Loucy (cell line): ENCODE measurements at regions not wholly inside any gene's neighbourhood (a gene's known extent, or its start where the extent isn't known, plus 50 kb on each side); places are given as distances from the start of the nearest gene placed in this dataset.

Source experiments
- H2AFZ ChIP-seq: fragments of 200-600 bp; sonication (generic); 2 replicates; pipeline ENCODE4 v1.6.0; 2016; ENCODE audit warnings: antibody characterized with exemption, mild to moderate bottlenecking, low read length, moderate library complexity
- H3F3A ChIP-seq: fragments of 200-600 bp; 2 replicates; pipeline ENCODE4 v1.6.0; 2016; ENCODE audit warnings: antibody characterized with exemption, low read depth, mild to moderate bottlenecking
- H3K27me3 ChIP-seq: fragments of 200-600 bp; sonication (generic); 2 replicates; pipeline ENCODE4 v1.6.1; 2014; ENCODE audit warnings: low read length, mild to moderate bottlenecking; ENCODE audit not compliant: insufficient read depth, poor library complexity, severe bottlenecking
- H3K36me3 ChIP-seq: fragments of 200-600 bp; sonication (generic); 2 replicates; pipeline ENCODE4 v1.6.1; 2016; ENCODE audit warnings: low read length; ENCODE audit not compliant: insufficient read depth
- H3K4me1 ChIP-seq: fragments of 200-600 bp; sonication (generic); 2 replicates; pipeline ENCODE4 v1.5.1; 2014; ENCODE audit warnings: low read length, mild to moderate bottlenecking; ENCODE audit not compliant: insufficient read depth, poor library complexity, severe bottlenecking
- H3K4me2 ChIP-seq: fragments of 200-600 bp; sonication (generic); 2 replicates; pipeline ENCODE4 v1.6.0; 2014; ENCODE audit warnings: antibody characterized with exemption, low read length, low read depth, mild to moderate bottlenecking; ENCODE audit not compliant: poor library complexity, severe bottlenecking
- H3K4me3 ChIP-seq: fragments of 200-600 bp; sonication (generic); 2 replicates; pipeline ENCODE4 v1.5.1; 2014; ENCODE audit warnings: low read length, mild to moderate bottlenecking, mixed read lengths; ENCODE audit not compliant: poor library complexity, severe bottlenecking
- H3K79me2 ChIP-seq: fragments of 200-600 bp; sonication (generic); 2 replicates; pipeline ENCODE4 v1.6.1; 2014; ENCODE audit warnings: low read length; ENCODE audit not compliant: insufficient read depth
- H3K9ac ChIP-seq: fragments of 200-600 bp; sonication (generic); 2 replicates; pipeline ENCODE4 v1.6.0; 2014; ENCODE audit warnings: mild to moderate bottlenecking, low read depth, low read length, moderate library complexity; ENCODE audit not compliant: poor library complexity, severe bottlenecking
- H3K9me2 ChIP-seq: fragments of 200-600 bp; sonication (generic); replicated peaks from 2 replicates; pipeline ENCODE4 v1.6.1; 2016; ENCODE audit warnings: low read depth, low read length, mixed read lengths
- H3K9me3 ChIP-seq: fragments of 200-600 bp; sonication (generic); 2 replicates; pipeline ENCODE4 v1.6.1; 2014; ENCODE audit warnings: mild to moderate bottlenecking, antibody characterized with exemption, low read length, low read depth; ENCODE audit not compliant: insufficient read depth
- H4K20me1 ChIP-seq: fragments of 200-600 bp; sonication (generic); 2 replicates; pipeline ENCODE4 v1.6.0; 2014; ENCODE audit warnings: antibody characterized with exemption, low read length, mild to moderate bottlenecking; ENCODE audit not compliant: insufficient read depth, poor library complexity, severe bottlenecking
- CTCF ChIP-seq: fragments of 200-600 bp; sonication (generic); conservative IDR thresholded peaks from 2 replicates; pipeline ENCODE4 v1.5.1; 2014; ENCODE audit warnings: mild to moderate bottlenecking, antibody characterized with exemption, low read length
- EZH2phosphoT487 ChIP-seq: fragments of 200-600 bp; IDR thresholded peaks from 2 replicates; pipeline ENCODE4 v1.6.1; 2018; ENCODE audit warnings: antibody characterized with exemption, mild to moderate bottlenecking, moderate library complexity, borderline replicate concordance

DNA sequence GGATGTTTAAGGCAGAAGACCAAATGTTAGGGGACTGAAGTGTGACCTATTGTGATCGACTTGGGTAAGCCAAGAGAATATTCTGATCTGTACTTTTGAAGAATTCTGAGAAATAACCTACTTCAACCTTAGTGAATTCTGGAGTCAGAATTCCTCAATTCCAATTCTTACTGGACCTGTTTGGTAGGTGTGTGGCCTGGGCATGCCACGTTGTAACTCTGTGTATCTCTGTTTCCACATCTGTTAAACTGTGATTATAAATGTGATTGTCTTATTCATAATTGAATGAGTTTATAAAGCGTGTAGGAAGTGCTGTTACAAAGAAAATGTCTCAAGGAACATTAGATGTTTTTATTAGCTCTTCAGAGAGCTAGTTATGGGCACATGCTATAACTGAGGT, 64.5 kb downstream of the TUSC1 start:
- no peaks in the 10 kb centered on the region for H3K79me2 ChIP-seq
- no peak overlapping the region for H3K9ac ChIP-seq
- no peaks in the 10 kb centered on the region for H3F3A ChIP-seq
- H3K27me3 ChIP-seq, result no peaks in the 10 kb centered on the region
- H3K9me2 ChIP-seq, result no peaks in the 10 kb centered on the region; the same call in 1 of the 2 replicates
- no peak overlapping the region for H3K4me3 ChIP-seq
- no peak for TF ChIP-seq CTCF
- no peak for TF ChIP-seq EZH2phosphoT487
- H4K20me1 ChIP-seq, result no peaks in the 10 kb centered on the region
- no peaks in the 10 kb centered on the region for H3K36me3 ChIP-seq
- H2AFZ ChIP-seq, result no peak overlapping the region
- H3K9me3 ChIP-seq, result no peaks in the 10 kb centered on the region
- no peak overlapping the region for H3K4me2 ChIP-seq
- H3K4me1 ChIP-seq, result no peaks in the 10 kb centered on the region

DNA sequence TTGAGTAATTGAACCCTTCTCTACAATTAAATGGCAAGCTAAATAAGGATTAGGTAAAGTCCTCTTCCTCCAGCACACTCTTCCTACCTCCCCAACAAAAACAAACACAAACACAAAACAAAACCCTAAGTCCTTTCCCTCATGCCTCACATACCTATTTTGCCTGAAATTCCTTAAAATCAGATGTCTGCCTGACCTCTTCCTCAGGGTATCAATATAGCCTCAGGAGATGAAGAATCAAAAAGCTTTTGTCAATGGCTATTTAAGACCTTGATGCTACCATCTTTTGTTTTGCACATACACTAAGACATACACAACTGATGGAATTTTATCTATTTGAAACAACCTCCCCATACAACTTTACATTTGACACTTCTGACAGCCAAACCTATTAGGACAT, 75.1 kb downstream of the TUSC1 start:
- no peak overlapping the region for H3K4me3 ChIP-seq
- H4K20me1 ChIP-seq, result no peaks in the 10 kb centered on the region
- no peak overlapping the region for H3K9ac ChIP-seq
- no peaks in the 10 kb centered on the region for H3F3A ChIP-seq
- TF ChIP-seq EZH2phosphoT487, result no peak
- TF ChIP-seq CTCF, result no peak
- H3K27me3 ChIP-seq, result no peaks in the 10 kb centered on the region
- no peak overlapping the region for H3K4me2 ChIP-seq
- no peaks in the 10 kb centered on the region for H3K9me3 ChIP-seq
- H3K36me3 ChIP-seq, result no peaks in the 10 kb centered on the region
- no peaks in the 10 kb centered on the region for H3K4me1 ChIP-seq
- no peaks in the 10 kb centered on the region for H3K79me2 ChIP-seq
- no peaks in the 10 kb centered on the region for H3K9me2 ChIP-seq
- no peak overlapping the region for H2AFZ ChIP-seq

DNA sequence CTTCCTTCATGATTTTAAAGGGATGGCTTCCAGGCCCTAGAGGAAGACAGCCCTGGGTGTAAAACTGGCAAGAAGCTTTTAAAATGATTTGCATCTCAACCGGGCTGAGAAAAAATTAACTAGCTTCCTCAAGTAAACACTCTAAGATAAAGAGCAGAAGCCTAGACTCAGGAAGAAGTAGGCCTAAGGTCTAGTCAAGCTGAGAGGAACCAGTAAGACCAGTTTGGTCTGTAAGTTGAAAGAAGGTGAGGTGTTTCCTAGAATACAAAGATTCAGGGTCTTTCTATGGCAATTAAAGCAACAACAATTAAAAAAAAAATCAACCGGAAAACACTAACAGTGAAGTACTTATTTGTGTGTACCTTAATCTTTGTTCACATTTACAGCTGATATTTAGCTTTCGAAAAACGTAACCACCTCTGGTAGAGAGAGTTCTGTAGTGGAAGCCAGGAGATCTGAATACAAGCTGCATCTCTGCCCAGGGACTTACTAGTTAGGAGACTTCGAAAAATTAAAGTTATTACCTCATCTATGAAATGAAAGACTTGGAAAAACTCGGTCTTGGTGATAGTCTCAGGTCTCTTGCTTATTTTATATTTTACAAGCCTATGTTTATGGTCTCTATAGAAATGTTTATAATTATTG, 75.7 kb downstream of the TUSC1 start:
- H2AFZ ChIP-seq, result no peak overlapping the region
- no peak overlapping the region for H3K4me3 ChIP-seq
- H3K9me2 ChIP-seq, result no peaks in the 10 kb centered on the region
- H3K79me2 ChIP-seq, result no peaks in the 10 kb centered on the region
- H3K9ac ChIP-seq, result no peak overlapping the region
- H4K20me1 ChIP-seq, result no peaks in the 10 kb centered on the region
- H3K4me2 ChIP-seq, result no peak overlapping the region
- no peaks in the 10 kb centered on the region for H3K36me3 ChIP-seq
- no peaks in the 10 kb centered on the region for H3F3A ChIP-seq
- no peak for TF ChIP-seq EZH2phosphoT487
- H3K27me3 ChIP-seq, result no peaks in the 10 kb centered on the region
- H3K9me3 ChIP-seq, result no peaks in the 10 kb centered on the region
- no peaks in the 10 kb centered on the region for H3K4me1 ChIP-seq

- H2AFZ ChIP-seq, result no peak overlapping the region
- no peak overlapping the region for H3K4me2 ChIP-seq
- H3K36me3 ChIP-seq, result no peaks in the 10 kb centered on the region
- H3K4me3 ChIP-seq, result no peak overlapping the region
- H3K27me3 ChIP-seq, result no peaks in the 10 kb centered on the region
- H3K9ac ChIP-seq, result no peak overlapping the region
- no peaks in the 10 kb centered on the region for H4K20me1 ChIP-seq
- H3K9me3 ChIP-seq, result no peaks in the 10 kb centered on the region
- no peaks in the 10 kb centered on the region for H3K9me2 ChIP-seq
- H3F3A ChIP-seq, result no peaks in the 10 kb centered on the region
- no peaks in the 10 kb centered on the region for H3K4me1 ChIP-seq
- no peak for TF ChIP-seq CTCF
- TF ChIP-seq EZH2phosphoT487, result no peak
- no peaks in the 10 kb centered on the region for H3K79me2 ChIP-seq
Measured at GRCh38 chr9:25600501-25600900, 77.7 kb downstream of the TUSC1 start.
